NCI-H2107 (cell line): ENCODE measurements at regions not wholly inside any gene's neighbourhood (a gene's known extent, or its start where the extent isn't known, plus 50 kb on each side); places are given as distances from the start of the nearest gene placed in this dataset.

Experiments
- DNase-seq: peaks from one replicate; lab custom pipeline; 2025; lab: John Stamatoyannopoulos, UW

GRCh38 chr6:87995461-87995860, 52.2 kb upstream of the SPACA1 start:
- DNase-seq, result no peak

GRCh38 chr6:87993356-87993755, 54.3 kb upstream of the SPACA1 start:
- no peak for DNase-seq

- no peak for DNase-seq
Measured at GRCh38 chr6:87990871-87991270, 56.8 kb upstream of the SPACA1 start.

- DNase-seq, result no peak
Measured at GRCh38 chr6:87982134-87982533, 65.5 kb upstream of the SPACA1 start.

GRCh38 chr6:87979737-87980136, 67.9 kb upstream of the SPACA1 start:
- DNase-seq, result no peak

GRCh38 chr6:87976616-87977015, 71.0 kb upstream of the SPACA1 start:
- DNase-seq, result no peak

GRCh38 chr6:87975561-87975960, 72.1 kb upstream of the SPACA1 start:
- no peak for DNase-seq

GRCh38 chr6:87972279-87972678, 75.4 kb upstream of the SPACA1 start:
- no peak for DNase-seq

GRCh38 chr6:87971605-87972262, 75.9 kb upstream of the SPACA1 start:
- DNase-seq, result no peak

GRCh38 chr6:87968435-87969278, 79.0 kb upstream of the SPACA1 start:
- peak; percentile 33 for DNase-seq

- DNase-seq, result no peak
Measured at GRCh38 chr6:87965806-87966205, 81.8 kb upstream of the SPACA1 start.

- DNase-seq, result no peak
Measured at GRCh38 chr6:87959083-87959482, 88.6 kb upstream of the SPACA1 start.

- DNase-seq, result no peak
Measured at GRCh38 chr6:87951751-87952150, 95.9 kb upstream of the SPACA1 start.

GRCh38 chr6:87950614-87951013, 97.0 kb upstream of the SPACA1 start:
- no peak for DNase-seq

- DNase-seq, result no peak
Measured at GRCh38 chr6:87949194-87949593, 98.4 kb upstream of the SPACA1 start.

GRCh38 chr6:87946669-87947068, 101.0 kb upstream of the SPACA1 start:
- DNase-seq, result no peak

- DNase-seq, result no peak
Measured at GRCh38 chr6:87945966-87946365, 101.7 kb upstream of the SPACA1 start.

- no peak for DNase-seq
Measured at GRCh38 chr6:87945181-87945580, 102.5 kb upstream of the SPACA1 start.

- DNase-seq, result no peak
Measured at GRCh38 chr6:87944541-87944954, 103.1 kb upstream of the SPACA1 start.

- DNase-seq, result no peak
Measured at GRCh38 chr6:87943191-87943590, 104.5 kb upstream of the SPACA1 start.

- DNase-seq, result no peak
Measured at GRCh38 chr6:87941556-87942358, 105.9 kb upstream of the SPACA1 start.

GRCh38 chr6:87939776-87940175, 107.9 kb upstream of the SPACA1 start:
- DNase-seq, result no peak

GRCh38 chr6:87938287-87938686, 109.4 kb upstream of the SPACA1 start:
- DNase-seq, result no peak
